H1 (cell line): ENCODE measurements at regions not wholly inside any gene's neighbourhood (a gene's known extent, or its start where the extent isn't known, plus 50 kb on each side); places are given as distances from the start of the nearest gene placed in this dataset.

Experiments
- CTCF ChIA-PET: fragments of 300-600 bp; sonication (Branson Sonifier 250); formaldehyde crosslinking; loops from one replicate; lab custom pipeline; 2021; ENCODE audit not compliant: partially characterized antibody; lab: Charles Lee
- POLR2A ChIA-PET: fragments of 300-600 bp; sonication (Branson Sonifier 250); formaldehyde crosslinking; loops from one replicate; lab custom pipeline; 2021; ENCODE audit warnings: inconsistent platforms; ENCODE audit not compliant: partially characterized antibody; lab: Charles Lee
- DNase-seq, 2 experiments: peaks; one replicate each; pipeline versions ENCODE4 v3.0.0 to v3.0.0-alpha.2; 2010 to 2022; ENCODE audit warnings: low spot score in 2 of 2, low read depth in 1 of 2, mixed read lengths in 1 of 2
- FAIRE-seq: peaks from 2 replicates; lab custom pipeline; 2011; peaks lifted over from hg19 to GRCh38; lab: Jason Lieb, UNC
- H2AFZ ChIP-seq: 2 replicates; pipeline ENCODE4 v1.8.1; 2012; ENCODE audit warnings: low read length, inconsistent platforms
- H2AK5ac ChIP-seq: 2 replicates; pipeline ENCODE4 v1.6.1; 2013; ENCODE audit warnings: low read depth, low read length
- H2BK120ac ChIP-seq: replicated peaks from 2 replicates; pipeline ENCODE3; 2013; ENCODE audit warnings: low read depth, low read length, inconsistent platforms
- H2BK12ac ChIP-seq: 2 replicates; pipeline ENCODE4 v1.6.1; 2013; ENCODE audit warnings: low read depth, low read length
- H2BK15ac ChIP-seq: 2 replicates; pipeline ENCODE4 v1.6.1; 2013; ENCODE audit warnings: low read length
- H2BK20ac ChIP-seq: 2 replicates; pipeline ENCODE4 v1.6.1; 2013; ENCODE audit warnings: low read length
- H2BK5ac ChIP-seq: 2 replicates; pipeline ENCODE4 v1.6.1; 2013; ENCODE audit warnings: low read depth, low read length
- H3K14ac ChIP-seq: 2 replicates; pipeline ENCODE4 v1.6.1; 2013; ENCODE audit warnings: inconsistent platforms; ENCODE audit not compliant: insufficient read length
- H3K18ac ChIP-seq: 2 replicates; pipeline ENCODE4 v1.6.1; 2013; ENCODE audit warnings: low read length; ENCODE audit errors: extremely low read depth
- H3K23ac ChIP-seq: 2 replicates; pipeline ENCODE4 v1.6.1; 2013; ENCODE audit warnings: inconsistent platforms; ENCODE audit not compliant: insufficient read length
- H3K23me2 ChIP-seq: 2 replicates; pipeline ENCODE4 v1.6.1; 2013; ENCODE audit warnings: low read depth, low read length
- H3K27ac ChIP-seq: 2 replicates; pipeline ENCODE4 v1.6.1; 2011; ENCODE audit warnings: low read depth, low read length, inconsistent platforms
- H3K27me3 ChIP-seq, 4 experiments: replicated peaks in 1 of 4; 1 replicate in 1 of 4; 2 replicates in 3 of 4; pipeline versions ENCODE4 v1.6.1 to v1.8.1; 2011 to 2013; ENCODE audit warnings: low read length in 3 of 4, mild to moderate bottlenecking in 3 of 4, inconsistent platforms in 2 of 4, mixed read lengths in 2 of 4, moderate library complexity in 1 of 4; ENCODE audit not compliant: control insufficient read depth in 3 of 4, insufficient read depth in 3 of 4; ENCODE audit errors: extremely low read depth in 1 of 4
- H3K36me3 ChIP-seq, 4 experiments: 2 replicates each; pipeline versions ENCODE4 v1.6.1 to v1.8.1; 2011 to 2013; ENCODE audit warnings: mild to moderate bottlenecking in 4 of 4, low read length in 3 of 4, moderate library complexity in 2 of 4, control low read depth in 1 of 4, inconsistent platforms in 1 of 4; ENCODE audit not compliant: insufficient read depth in 4 of 4, control insufficient read depth in 2 of 4
- H3K4ac ChIP-seq: replicated peaks from 2 replicates; pipeline ENCODE3; 2013; ENCODE audit warnings: low read length, low read depth, mixed read lengths, inconsistent platforms; ENCODE audit not compliant: insufficient read length
- H3K4me1 ChIP-seq, 4 experiments: replicated peaks in 1 of 4; 1 replicate in 1 of 4; 2 replicates in 3 of 4; pipeline versions ENCODE4 v1.6.1 to v1.8.1; 2011 to 2013; ENCODE audit warnings: low read length in 3 of 4, inconsistent platforms in 2 of 4, mixed read lengths in 1 of 4; ENCODE audit not compliant: insufficient read depth in 4 of 4, control insufficient read depth in 3 of 4
- H3K4me2 ChIP-seq, 2 experiments: 2 replicates each; pipeline versions ENCODE4 v1.6.1 to v1.8.1; 2011 to 2013; ENCODE audit warnings: low read depth in 2 of 2, low read length in 2 of 2, control low read depth in 1 of 2, inconsistent platforms in 1 of 2, mild to moderate bottlenecking in 1 of 2; ENCODE audit not compliant: insufficient read depth in 1 of 2
- H3K4me3 ChIP-seq, 4 experiments: fragments of 200-600, 300-600 bp in 1 of 4; sonication (generic), shearing (Covaris generic), sonication (Bioruptor Twin) in 1 of 4; 2 replicates each; pipeline versions ENCODE4 v1.5.1 to v1.8.1; 2011 to 2016; ENCODE audit warnings: low read length in 4 of 4, low read depth in 3 of 4, control low read depth in 2 of 4, inconsistent platforms in 2 of 4, mild to moderate bottlenecking in 2 of 4, mixed read lengths in 1 of 4, moderate library complexity in 1 of 4; ENCODE audit not compliant: insufficient read depth in 2 of 4; ENCODE audit errors: extremely low read depth in 1 of 4
- H3K56ac ChIP-seq: replicated peaks from 2 replicates; pipeline ENCODE3; 2013; ENCODE audit warnings: low read depth, mild to moderate bottlenecking, mixed read lengths, low read length, inconsistent platforms; ENCODE audit not compliant: insufficient read length
- H3K79me1 ChIP-seq: 2 replicates; pipeline ENCODE4 v1.6.1; 2013; ENCODE audit warnings: low read depth, low read length, control low read depth
- H3K79me2 ChIP-seq, 2 experiments: 2 replicates each; pipeline versions ENCODE4 v1.6.1 to v1.8.1; 2012 to 2013; ENCODE audit warnings: low read length in 2 of 2, mild to moderate bottlenecking in 2 of 2, inconsistent platforms in 1 of 2; ENCODE audit not compliant: insufficient read depth in 2 of 2, control insufficient read depth in 1 of 2
- H3K9ac ChIP-seq, 4 experiments: replicated peaks in 1 of 4; 1 replicate in 1 of 4; 2 replicates in 3 of 4; pipeline versions ENCODE4 v1.6.1 to v1.8.1; 2011 to 2013; ENCODE audit warnings: low read depth in 3 of 4, low read length in 3 of 4, control low read depth in 2 of 4, mild to moderate bottlenecking in 2 of 4, moderate library complexity in 2 of 4, inconsistent platforms in 1 of 4; ENCODE audit errors: extremely low read depth in 1 of 4
- H3K9me3 ChIP-seq, 2 experiments: 2 replicates each; pipeline versions ENCODE4 v1.6.1 to v1.8.1; 2012 to 2013; ENCODE audit warnings: mild to moderate bottlenecking in 2 of 2, moderate library complexity in 2 of 2, control low read depth in 1 of 2, inconsistent platforms in 1 of 2, low read depth in 1 of 2, low read length in 1 of 2, mixed read lengths in 1 of 2; ENCODE audit not compliant: insufficient read depth in 2 of 2
- H4K20me1 ChIP-seq, 2 experiments: replicated peaks in 1 of 2; 2 replicates each; pipeline versions ENCODE3 to v1.8.1; 2011 to 2013; ENCODE audit warnings: inconsistent platforms in 2 of 2, low read length in 2 of 2, mild to moderate bottlenecking in 1 of 2; ENCODE audit not compliant: insufficient read depth in 2 of 2, control insufficient read depth in 1 of 2
- H4K5ac ChIP-seq: 2 replicates; pipeline ENCODE4 v1.6.1; 2013; ENCODE audit warnings: low read length, low read depth, mixed read lengths, inconsistent platforms; ENCODE audit not compliant: insufficient read length
- H4K8ac ChIP-seq: 2 replicates; pipeline ENCODE4 v1.8.0; 2013; ENCODE audit warnings: mild to moderate bottlenecking, moderate library complexity, low read length, inconsistent platforms; ENCODE audit not compliant: insufficient read depth; ENCODE audit errors: extremely low read depth
- H4K91ac ChIP-seq: replicated peaks from 2 replicates; pipeline ENCODE3; 2013; ENCODE audit warnings: low read length, mixed read lengths, inconsistent platforms; ENCODE audit not compliant: insufficient read length
- BRCA1 ChIP-seq: IDR thresholded peaks from 2 replicates; pipeline ENCODE4 v1.6.1; 2012; ENCODE audit warnings: low read depth, low read length, improper control_type of control experiment
- CBX5 ChIP-seq: fragments of 300-800, 300-1000 bp; sonication (generic); IDR thresholded peaks from 2 replicates; pipeline ENCODE4 v1.7.1; 2016; ENCODE audit warnings: antibody characterized with exemption, low read length, low read depth
- CHD2 ChIP-seq: IDR thresholded peaks from 2 replicates; pipeline ENCODE4 v1.6.1; 2012; ENCODE audit warnings: low read length, improper control_type of control experiment
- CTBP2 ChIP-seq: IDR thresholded peaks from 2 replicates; pipeline ENCODE4 v1.7.0; 2011; ENCODE audit warnings: borderline replicate concordance, mild to moderate bottlenecking, moderate library complexity, mixed read lengths, low read length; ENCODE audit not compliant: insufficient read depth, insufficient read length
- EP300 ChIP-seq, 2 experiments: IDR thresholded peaks; 1 replicate in 1 of 2; 2 replicates in 1 of 2; pipeline ENCODE4 v1.6.1; 2011 to 2012; ENCODE audit warnings: low read depth in 2 of 2, low read length in 2 of 2, mild to moderate bottlenecking in 2 of 2, borderline replicate concordance in 1 of 2, inconsistent platforms in 1 of 2, moderate library complexity in 1 of 2
- GTF2F1 ChIP-seq: IDR thresholded peaks from 2 replicates; pipeline ENCODE4 v1.6.1; 2012; ENCODE audit warnings: low read depth, low read length, improper control_type of control experiment, borderline replicate concordance
- KDM4A ChIP-seq: IDR thresholded peaks from one replicate; pipeline ENCODE4 v1.7.1; 2012; ENCODE audit warnings: low read depth, mild to moderate bottlenecking, moderate library complexity, low read length, inconsistent platforms; ENCODE audit not compliant: severe bottlenecking
- NANOG ChIP-seq: IDR thresholded peaks from 2 replicates; pipeline ENCODE4 v1.6.1; 2011; ENCODE audit warnings: low read length, low read depth, mild to moderate bottlenecking, inconsistent platforms; ENCODE audit not compliant: insufficient read depth, poor library complexity, severe bottlenecking
- POLR2AphosphoS5 ChIP-seq: IDR thresholded peaks from 2 replicates; pipeline ENCODE4 v1.6.1; 2011; ENCODE audit warnings: low read depth, low read length
- SUZ12 ChIP-seq: fragments of 200-600 bp; sonication (generic); IDR thresholded peaks from 2 replicates; pipeline ENCODE4 v1.6.1; 2012; ENCODE audit warnings: mild to moderate bottlenecking, inconsistent platforms, low read length, moderate library complexity, mixed read lengths
- WGBS, 2 experiments: shearing (Covaris generic) in 1 of 2; methylation state at CpG; one replicate each; pipeline versions ENCODE4 v1.1.6 to v1.1.7; 2013 to 2015; ENCODE audit warnings: low lambda C conversion rate in 2 of 2, mixed read lengths in 2 of 2, inconsistent platforms in 1 of 2, low coverage in 1 of 2, missing lambda C conversion rate in 1 of 2; ENCODE audit not compliant: insufficient replicate concordance in 2 of 2, insufficient coverage in 1 of 2, insufficient read length in 1 of 2; ENCODE audit errors: extremely low coverage in 1 of 2, missing lambda C conversion rate in 1 of 2; 5-methylcytosine and 5-hydroxymethylcytosine counted together
- TF ChIP-seq, protein P1 (sequence below): IDR thresholded peaks from 2 replicates; pipeline ENCODE4 v1.6.1; 2011; ENCODE audit warnings: low read length, improper control_type of control experiment
- TF ChIP-seq, protein P2 (sequence below): IDR thresholded peaks from 2 replicates; pipeline ENCODE4 v1.6.1; 2012; ENCODE audit warnings: low read length, inconsistent platforms

DNA sequence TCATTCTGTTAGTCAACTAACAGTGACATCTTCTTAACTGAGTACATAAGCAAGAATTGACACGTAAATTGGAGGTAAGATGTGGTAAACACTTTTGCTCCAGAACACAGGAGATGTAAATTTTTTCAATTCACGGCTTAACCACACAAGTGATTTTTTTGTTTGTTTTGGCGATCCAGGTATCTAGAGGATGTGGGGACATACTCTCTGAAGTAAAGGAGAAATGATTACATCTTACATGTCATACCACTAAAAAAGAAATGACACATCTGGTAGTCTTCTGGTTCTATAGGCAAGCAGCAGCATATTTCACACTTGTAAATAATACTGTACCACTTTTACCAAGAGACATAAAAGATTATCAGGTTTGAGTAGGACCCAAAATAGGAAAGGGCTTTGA, 200.3 kb upstream of the ZWINT start:
- no peak overlapping the region for H2BK5ac ChIP-seq
- H2AFZ ChIP-seq: no peak overlapping the region
- no peak overlapping the region for H3K4ac ChIP-seq
- no peak overlapping the region for H3K4me2 ChIP-seq
- H3K18ac ChIP-seq: no peak overlapping the region
- no peak overlapping the region for H3K4me3 ChIP-seq
- no peaks in the 10 kb centered on the region for H3K4me1 ChIP-seq
- DNase-seq (no peak), FAIRE-seq (no peak)
- no peak overlapping the region for H4K8ac ChIP-seq
- H3K79me1 ChIP-seq: no peaks in the 10 kb centered on the region
- POLR2A ChIA-PET: no interaction called here
- H4K5ac ChIP-seq: no peak overlapping the region
- H3K27me3 ChIP-seq: no peaks in the 10 kb centered on the region
- H3K23me2 ChIP-seq: no peaks in the 10 kb centered on the region
- no peak overlapping the region for H4K91ac ChIP-seq
- H2BK15ac ChIP-seq: no peak overlapping the region
- no peak overlapping the region for H3K27ac ChIP-seq
- H2BK120ac ChIP-seq: no peak overlapping the region
- 88% methylated on average over 3 of the region's 3 CpGs; no CpG with 5 or more reads in 1 of the 2 experiments for WGBS, 2 experiments
- no peaks in the 10 kb centered on the region for H3K36me3 ChIP-seq
- no peaks in the 10 kb centered on the region for H3K79me2 ChIP-seq
- H2BK20ac ChIP-seq: no peak overlapping the region
- no peak overlapping the region for H3K56ac ChIP-seq
- H4K20me1 ChIP-seq: no peaks in the 10 kb centered on the region
- H3K23ac ChIP-seq: no peak overlapping the region
- no peak overlapping the region for H3K14ac ChIP-seq
- no peak overlapping the region for H3K9ac ChIP-seq
- H2BK12ac ChIP-seq: no peak overlapping the region
- no peak overlapping the region for H2AK5ac ChIP-seq
- no peaks in the 10 kb centered on the region; a peak in 1 of 4 replicates for H3K9me3 ChIP-seq
- CTCF ChIA-PET: no interaction called here
- TF ChIP-seq EP300 (IDR thresholded peaks at IDR 0.05; ENCODE audit: borderline replicate concordance in 1 of 2, low read depth in 2 of 2, low read length in 2 of 2) (no peak), SUZ12 (no peak), BRCA1 (no peak), CBX5 (no peak), CTBP2 (no peak), KDM4A (no peak), POLR2AphosphoS5 (no peak), GTF2F1 (no peak), NANOG (no peak), CHD2 (no peak)
- TF ChIP-seq, protein P1, sequence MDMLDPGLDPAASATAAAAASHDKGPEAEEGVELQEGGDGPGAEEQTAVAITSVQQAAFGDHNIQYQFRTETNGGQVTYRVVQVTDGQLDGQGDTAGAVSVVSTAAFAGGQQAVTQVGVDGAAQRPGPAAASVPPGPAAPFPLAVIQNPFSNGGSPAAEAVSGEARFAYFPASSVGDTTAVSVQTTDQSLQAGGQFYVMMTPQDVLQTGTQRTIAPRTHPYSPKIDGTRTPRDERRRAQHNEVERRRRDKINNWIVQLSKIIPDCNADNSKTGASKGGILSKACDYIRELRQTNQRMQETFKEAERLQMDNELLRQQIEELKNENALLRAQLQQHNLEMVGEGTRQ: no peak
- TF ChIP-seq, protein P2, sequence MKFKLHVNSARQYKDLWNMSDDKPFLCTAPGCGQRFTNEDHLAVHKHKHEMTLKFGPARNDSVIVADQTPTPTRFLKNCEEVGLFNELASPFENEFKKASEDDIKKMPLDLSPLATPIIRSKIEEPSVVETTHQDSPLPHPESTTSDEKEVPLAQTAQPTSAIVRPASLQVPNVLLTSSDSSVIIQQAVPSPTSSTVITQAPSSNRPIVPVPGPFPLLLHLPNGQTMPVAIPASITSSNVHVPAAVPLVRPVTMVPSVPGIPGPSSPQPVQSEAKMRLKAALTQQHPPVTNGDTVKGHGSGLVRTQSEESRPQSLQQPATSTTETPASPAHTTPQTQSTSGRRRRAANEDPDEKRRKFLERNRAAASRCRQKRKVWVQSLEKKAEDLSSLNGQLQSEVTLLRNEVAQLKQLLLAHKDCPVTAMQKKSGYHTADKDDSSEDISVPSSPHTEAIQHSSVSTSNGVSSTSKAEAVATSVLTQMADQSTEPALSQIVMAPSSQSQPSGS: no peak
